ENCODE measurements at regions not wholly inside any gene's neighbourhood (a gene's known extent, or its start where the extent isn't known, plus 50 kb on each side); places are given as distances from the start of the nearest gene placed in this dataset.

DNA sequence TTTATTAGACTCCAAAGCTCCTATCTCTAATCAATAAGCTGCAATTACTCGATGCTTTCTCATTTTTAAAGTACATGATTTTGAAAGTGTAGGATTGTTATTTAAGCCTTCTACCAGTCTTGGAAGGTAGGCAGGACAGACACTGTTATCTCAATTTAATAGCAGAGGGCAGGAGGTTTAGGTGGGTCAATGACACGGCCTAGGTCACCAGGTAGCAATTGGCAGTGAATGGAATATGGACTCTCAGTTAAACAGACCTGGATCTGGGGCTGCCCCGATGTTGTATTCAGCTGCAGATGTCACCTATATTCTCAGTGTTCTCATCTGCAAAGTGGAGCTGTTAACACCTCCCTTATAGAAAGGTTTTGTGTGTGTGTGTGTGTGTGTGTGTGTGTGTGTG lies 124.4 kb upstream of the ANKFN1 start:
- no peak for DNase-seq (ENCODE audit: low read depth)
- TF ChIP-seq CTCF (conservative IDR thresholded peaks at IDR 0.05; ENCODE audit: control insufficient read depth, insufficient read depth, low read depth, low read length): no peak
- no peak overlapping the region for H3K4me3 ChIP-seq (ENCODE audit: control insufficient read depth, low read depth, low read length)

- DNase-seq (ENCODE audit: low read depth): no peak
- H3K4me3 ChIP-seq (ENCODE audit: control insufficient read depth, low read depth, low read length): no peak overlapping the region
These were observed 123.2 kb upstream of the ANKFN1 start for GRCh38 chr17:56030009-56030624.

DNA sequence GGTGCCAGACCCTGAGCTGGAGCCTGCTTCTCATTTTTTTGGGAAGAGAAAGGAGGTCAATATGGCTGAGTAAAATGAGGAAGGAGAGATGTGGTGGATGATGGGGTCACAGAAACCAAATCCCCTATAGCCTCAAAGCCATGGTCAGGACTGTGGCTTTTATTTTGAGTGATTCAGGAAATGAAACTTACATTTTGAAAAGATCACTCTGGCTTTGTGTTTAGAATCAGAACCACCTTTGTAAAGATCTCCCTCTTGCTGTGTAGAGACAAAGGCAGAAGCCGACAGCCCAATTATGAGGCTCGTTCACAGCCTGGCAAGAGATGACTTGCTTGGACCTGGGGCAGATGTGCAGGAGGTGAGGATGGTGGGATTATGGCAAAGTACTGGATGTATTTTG lies 121.6 kb upstream of the ANKFN1 start:
- no peak for DNase-seq (ENCODE audit: low read depth)
- TF ChIP-seq CTCF (conservative IDR thresholded peaks at IDR 0.05; ENCODE audit: control insufficient read depth, insufficient read depth, low read depth, low read length): no peak
- no peak overlapping the region for H3K4me3 ChIP-seq (ENCODE audit: control insufficient read depth, low read depth, low read length)

More at GRCh38 chr17:56030009-56030624, 123.2 kb upstream of the ANKFN1 start:
- no peak for TF ChIP-seq CTCF (conservative IDR thresholded peaks at IDR 0.05; ENCODE audit: control insufficient read depth, insufficient read depth, low read depth, low read length)

GRCh38 chr17:56034197-56034635 lies 119.1 kb upstream of the ANKFN1 start:
- peak; percentile 9 for DNase-seq (ENCODE audit: low read depth)
- no peak for TF ChIP-seq CTCF (conservative IDR thresholded peaks at IDR 0.05; ENCODE audit: control insufficient read depth, insufficient read depth, low read depth, low read length)
- H3K4me3 ChIP-seq (ENCODE audit: control insufficient read depth, low read depth, low read length): no peak overlapping the region

GRCh38 chr17:56038131-56038530 lies 115.1 kb upstream of the ANKFN1 start:
- no peak for DNase-seq (ENCODE audit: low read depth)
- no peak for TF ChIP-seq CTCF (conservative IDR thresholded peaks at IDR 0.05; ENCODE audit: control insufficient read depth, insufficient read depth, low read depth, low read length)
- no peak overlapping the region for H3K4me3 ChIP-seq (ENCODE audit: control insufficient read depth, low read depth, low read length)

DNA sequence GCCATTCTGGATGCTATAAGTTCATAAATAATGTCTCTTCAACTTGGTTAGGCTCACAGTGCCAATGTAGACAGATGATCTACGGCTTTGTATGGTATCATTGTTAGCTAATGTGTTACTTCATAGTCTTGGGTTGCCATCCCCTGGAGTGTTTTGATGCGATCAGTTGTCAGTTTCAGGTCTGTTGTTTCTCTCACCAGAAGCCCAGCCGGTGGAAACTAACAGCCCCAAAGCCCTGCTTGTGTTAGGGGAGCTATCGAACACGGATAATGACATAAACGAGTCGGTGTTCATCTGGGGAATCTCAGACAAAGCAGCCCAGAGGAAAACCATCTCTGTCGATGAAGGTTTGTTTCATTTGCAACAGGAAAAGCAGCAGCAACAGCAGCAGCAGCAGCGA lies 107.4 kb upstream of the ANKFN1 start:
- DNase-seq (ENCODE audit: low read depth): no peak
- no peak for TF ChIP-seq CTCF (conservative IDR thresholded peaks at IDR 0.05; ENCODE audit: control insufficient read depth, insufficient read depth, low read depth, low read length)
- H3K4me3 ChIP-seq (ENCODE audit: control insufficient read depth, low read depth, low read length): no peak overlapping the region

DNA sequence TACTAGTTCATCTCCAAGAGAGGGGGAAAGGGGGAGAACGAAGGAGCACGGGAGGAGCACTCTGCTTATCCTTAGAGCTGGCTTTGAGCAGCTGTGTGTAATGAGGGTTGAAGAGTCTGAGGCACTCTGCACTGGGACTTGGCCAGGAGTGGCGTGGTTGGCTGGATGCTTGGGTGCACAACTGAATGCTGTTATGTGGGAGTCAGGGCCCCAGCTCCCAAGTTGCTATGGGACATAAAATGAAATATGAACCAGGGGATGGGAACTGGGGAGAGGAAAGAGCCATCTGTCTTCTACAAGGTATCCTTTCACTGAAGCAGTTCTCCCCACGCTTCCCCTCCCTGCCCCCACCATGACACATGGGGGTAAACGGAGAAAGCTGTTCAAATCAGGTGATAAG lies 105.9 kb upstream of the ANKFN1 start:
- H3K4me3 ChIP-seq (ENCODE audit: control insufficient read depth, low read depth, low read length): no peak overlapping the region
- DNase-seq (ENCODE audit: low read depth): no peak
- no peak for TF ChIP-seq CTCF (conservative IDR thresholded peaks at IDR 0.05; ENCODE audit: control insufficient read depth, insufficient read depth, low read depth, low read length)

All from fibroblast of mammary gland (primary cell).